ENCODE measurements at regions not wholly inside any gene's neighbourhood (a gene's known extent, or its start where the extent isn't known, plus 50 kb on each side); places are given as distances from the start of the nearest gene placed in this dataset.

DNA sequence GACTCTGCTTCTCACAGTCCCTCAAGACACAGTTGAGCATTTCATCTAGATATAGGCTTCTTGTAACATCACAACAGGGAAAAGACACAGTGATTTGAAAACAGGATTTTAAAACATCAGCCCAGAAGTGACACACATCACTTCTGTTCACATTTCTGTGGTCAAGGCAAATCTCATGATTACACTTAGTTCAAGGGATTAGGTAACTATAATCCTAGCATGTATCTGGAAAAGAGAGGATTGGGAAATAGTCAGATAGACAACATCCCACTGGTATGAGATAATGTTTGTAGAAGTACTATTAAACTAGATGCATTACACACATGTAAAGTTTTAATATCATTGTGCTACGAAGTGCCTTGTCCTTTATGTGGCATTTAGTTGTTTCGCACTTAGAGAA is 252.6 kb upstream of the PRKD1 start:
- H3K9me3 ChIP-seq (ENCODE audit: control insufficient read depth, insufficient read depth, low read depth, low read length), result no peaks in the 10 kb centered on the region
- H3K4me2 ChIP-seq (ENCODE audit: extremely low read depth, insufficient read depth, low read length), result no peak overlapping the region
- no peaks in the 10 kb centered on the region for H3K4me1 ChIP-seq (ENCODE audit: control insufficient read depth, extremely low read depth, insufficient read depth, low read length)
- H3K79me2 ChIP-seq (ENCODE audit: control insufficient read depth, insufficient read depth, low read length), result no peaks in the 10 kb centered on the region
- H3K36me3 ChIP-seq (ENCODE audit: control insufficient read depth, insufficient read depth, low read length), result no peaks in the 10 kb centered on the region
- H3K27ac ChIP-seq (ENCODE audit: insufficient read depth, low read length), result no peak overlapping the region
- H3K27me3 ChIP-seq (ENCODE audit: control insufficient read depth, insufficient read depth, low read length), result no peaks in the 10 kb centered on the region
- TF ChIP-seq EZH2 (IDR thresholded peaks at IDR 0.05; ENCODE audit: low read length, missing control alignments), result no peak
- TF ChIP-seq, protein P1, sequence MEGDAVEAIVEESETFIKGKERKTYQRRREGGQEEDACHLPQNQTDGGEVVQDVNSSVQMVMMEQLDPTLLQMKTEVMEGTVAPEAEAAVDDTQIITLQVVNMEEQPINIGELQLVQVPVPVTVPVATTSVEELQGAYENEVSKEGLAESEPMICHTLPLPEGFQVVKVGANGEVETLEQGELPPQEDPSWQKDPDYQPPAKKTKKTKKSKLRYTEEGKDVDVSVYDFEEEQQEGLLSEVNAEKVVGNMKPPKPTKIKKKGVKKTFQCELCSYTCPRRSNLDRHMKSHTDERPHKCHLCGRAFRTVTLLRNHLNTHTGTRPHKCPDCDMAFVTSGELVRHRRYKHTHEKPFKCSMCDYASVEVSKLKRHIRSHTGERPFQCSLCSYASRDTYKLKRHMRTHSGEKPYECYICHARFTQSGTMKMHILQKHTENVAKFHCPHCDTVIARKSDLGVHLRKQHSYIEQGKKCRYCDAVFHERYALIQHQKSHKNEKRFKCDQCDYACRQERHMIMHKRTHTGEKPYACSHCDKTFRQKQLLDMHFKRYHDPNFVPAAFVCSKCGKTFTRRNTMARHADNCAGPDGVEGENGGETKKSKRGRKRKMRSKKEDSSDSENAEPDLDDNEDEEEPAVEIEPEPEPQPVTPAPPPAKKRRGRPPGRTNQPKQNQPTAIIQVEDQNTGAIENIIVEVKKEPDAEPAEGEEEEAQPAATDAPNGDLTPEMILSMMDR (conservative IDR thresholded peaks at IDR 0.05 in 1 of 2, IDR thresholded peaks at IDR 0.05 in 1 of 2; ENCODE audit: low read depth in 1 of 2, low read length in 2 of 2), result no peak
- no peaks in the 10 kb centered on the region for H4K20me1 ChIP-seq (ENCODE audit: control insufficient read depth, extremely low read depth, insufficient read depth, low read length)
- H3K4me3 ChIP-seq (replicated peaks in 1 of 4; ENCODE audit: control extremely low read depth in 1 of 4, insufficient read depth in 1 of 4, low read depth in 3 of 4, low read length in 4 of 4), result no peak overlapping the region
- no peak overlapping the region for H3K9ac ChIP-seq (ENCODE audit: insufficient read depth, low read length)
- H2AFZ ChIP-seq (ENCODE audit: low read length), result no peak overlapping the region
- DNase-seq (ENCODE audit: low read depth in 2 of 2), result peak; percentile 15 to 57

DNA sequence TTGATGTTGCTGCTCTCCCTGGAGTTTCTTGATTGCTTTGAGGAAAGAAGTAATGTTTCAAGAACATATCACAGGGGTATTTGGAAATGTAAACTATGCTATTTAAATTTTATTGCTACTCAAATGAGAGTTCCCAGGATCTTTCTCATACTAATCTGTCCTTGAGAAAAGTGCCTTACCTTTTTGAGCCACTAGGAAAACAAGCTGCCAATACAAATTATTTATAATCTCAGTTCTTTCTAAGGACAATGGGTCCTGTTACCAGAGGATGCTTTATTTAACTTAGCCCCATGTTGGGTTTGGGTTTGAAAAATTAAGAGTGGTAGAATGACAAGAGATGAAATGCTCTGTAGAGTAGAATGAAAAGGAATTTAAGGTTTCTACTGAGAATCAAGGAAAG is 258.2 kb upstream of the PRKD1 start:
- no peak for DNase-seq (ENCODE audit: low read depth in 2 of 2)
- no peaks in the 10 kb centered on the region for H3K9me3 ChIP-seq (ENCODE audit: control insufficient read depth, insufficient read depth, low read depth, low read length)
- no peak overlapping the region for H3K9ac ChIP-seq (ENCODE audit: insufficient read depth, low read length)
- H3K4me1 ChIP-seq (ENCODE audit: control insufficient read depth, extremely low read depth, insufficient read depth, low read length), result no peaks in the 10 kb centered on the region
- H3K79me2 ChIP-seq (ENCODE audit: control insufficient read depth, insufficient read depth, low read length), result no peaks in the 10 kb centered on the region
- no peak overlapping the region for H3K27ac ChIP-seq (ENCODE audit: insufficient read depth, low read length)
- no peaks in the 10 kb centered on the region for H4K20me1 ChIP-seq (ENCODE audit: control insufficient read depth, extremely low read depth, insufficient read depth, low read length)
- TF ChIP-seq, protein P1 (conservative IDR thresholded peaks at IDR 0.05 in 1 of 2, IDR thresholded peaks at IDR 0.05 in 1 of 2; ENCODE audit: low read depth in 1 of 2, low read length in 2 of 2), result no peak
- no peak for TF ChIP-seq EZH2 (IDR thresholded peaks at IDR 0.05; ENCODE audit: low read length, missing control alignments)
- H3K36me3 ChIP-seq (ENCODE audit: control insufficient read depth, insufficient read depth, low read length), result no peaks in the 10 kb centered on the region
- no peak overlapping the region for H3K4me2 ChIP-seq (ENCODE audit: extremely low read depth, insufficient read depth, low read length)
- no peak overlapping the region for H2AFZ ChIP-seq (ENCODE audit: low read length)
- no peaks in the 10 kb centered on the region for H3K27me3 ChIP-seq (ENCODE audit: control insufficient read depth, insufficient read depth, low read length)
- H3K4me3 ChIP-seq (replicated peaks in 1 of 4; ENCODE audit: control extremely low read depth in 1 of 4, insufficient read depth in 1 of 4, low read depth in 3 of 4, low read length in 4 of 4), result no peak overlapping the region

DNA sequence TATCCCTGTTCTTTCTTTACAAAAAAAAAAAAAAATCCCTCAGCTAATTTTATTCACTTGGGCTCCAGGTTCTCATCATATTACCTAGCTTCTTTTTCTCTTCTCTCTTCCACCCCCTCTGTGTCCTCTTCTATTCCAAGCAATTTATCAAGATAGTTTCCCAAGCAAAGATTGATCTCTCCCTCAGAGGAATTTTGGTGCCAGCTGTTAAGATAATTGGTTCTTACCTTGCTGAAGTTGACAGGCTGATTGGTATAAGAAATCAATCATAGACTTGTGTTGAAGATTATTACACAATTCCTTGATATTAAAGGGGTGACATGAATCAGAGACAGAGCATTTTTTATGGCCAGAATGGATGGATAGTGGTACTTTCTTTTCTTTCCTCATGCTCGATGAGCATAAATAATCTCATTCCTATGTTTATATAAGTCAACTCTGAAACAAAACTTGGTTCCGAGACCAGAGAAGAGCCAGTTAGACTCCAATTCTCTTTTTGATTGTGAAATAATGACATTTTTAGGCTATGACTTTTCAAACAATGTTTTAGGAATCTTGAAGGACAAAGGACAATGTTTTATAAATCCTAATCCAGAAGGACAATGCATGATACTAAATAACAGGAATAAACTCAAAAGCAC is 264.1 kb upstream of the PRKD1 start:
- H3K4me2 ChIP-seq (ENCODE audit: extremely low read depth, insufficient read depth, low read length), result peak overlapping the region; percentile 2
- no peak overlapping the region for H3K27ac ChIP-seq (ENCODE audit: insufficient read depth, low read length)
- no peak overlapping the region for H2AFZ ChIP-seq (ENCODE audit: low read length)
- H3K79me2 ChIP-seq (ENCODE audit: control insufficient read depth, insufficient read depth, low read length), result no peaks in the 10 kb centered on the region
- H3K4me1 ChIP-seq (ENCODE audit: control insufficient read depth, extremely low read depth, insufficient read depth, low read length), result peaks cover 17% of the 10 kb centered on the region
- no peaks in the 10 kb centered on the region for H3K36me3 ChIP-seq (ENCODE audit: control insufficient read depth, insufficient read depth, low read length)
- H3K27me3 ChIP-seq (ENCODE audit: control insufficient read depth, insufficient read depth, low read length), result no peaks in the 10 kb centered on the region
- peak; percentile 33 to 34 for DNase-seq (ENCODE audit: low read depth in 2 of 2)
- TF ChIP-seq, protein P1 (conservative IDR thresholded peaks at IDR 0.05 in 1 of 2, IDR thresholded peaks at IDR 0.05 in 1 of 2; ENCODE audit: low read depth in 1 of 2, low read length in 2 of 2), result no peak
- no peak for TF ChIP-seq EZH2 (IDR thresholded peaks at IDR 0.05; ENCODE audit: low read length, missing control alignments)
- no peaks in the 10 kb centered on the region for H4K20me1 ChIP-seq (ENCODE audit: control insufficient read depth, extremely low read depth, insufficient read depth, low read length)
- H3K4me3 ChIP-seq (replicated peaks in 1 of 4; ENCODE audit: control extremely low read depth in 1 of 4, insufficient read depth in 1 of 4, low read depth in 3 of 4, low read length in 4 of 4), result no peak overlapping the region
- no peaks in the 10 kb centered on the region for H3K9me3 ChIP-seq (ENCODE audit: control insufficient read depth, insufficient read depth, low read depth, low read length)
- H3K9ac ChIP-seq (ENCODE audit: insufficient read depth, low read length), result no peak overlapping the region
